ENCODE measurements at regions not wholly inside any gene's neighbourhood (a gene's known extent, or its start where the extent isn't known, plus 50 kb on each side); places are given as distances from the start of the nearest gene placed in this dataset.

DNA sequence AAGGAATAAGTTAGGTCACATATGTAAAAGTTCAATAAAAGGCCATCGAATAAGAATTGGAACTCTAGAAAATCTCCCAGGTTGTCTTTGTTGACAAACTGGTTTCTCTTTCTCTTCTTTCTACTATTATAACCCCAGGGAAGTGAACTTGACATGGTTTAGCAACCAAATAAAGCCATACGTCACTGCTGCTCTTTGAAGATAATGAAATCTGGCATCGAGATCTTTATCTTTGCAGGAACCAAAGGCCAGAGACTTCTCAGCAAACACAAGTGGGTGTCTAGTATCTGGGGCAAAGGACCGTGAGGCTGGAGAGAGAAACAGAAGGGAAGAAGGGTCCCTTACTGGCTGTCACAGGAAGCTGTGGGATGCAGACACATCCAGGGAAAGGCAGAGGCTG lies 286.7 kb upstream of the CDYL start:
- no peaks in the 10 kb centered on the region for H3K36me3 ChIP-seq
- no peak overlapping the region for H3K4me3 ChIP-seq
- intact Hi-C loops (cut with DNase I), result no loop called here
- 78% methylated on average over 4 of the region's 4 CpGs for WGBS
- TF ChIP-seq POLR2A (IDR thresholded peaks at IDR 0.05; ENCODE audit: low read depth) (no peak), POLR2AphosphoS5 (IDR thresholded peaks at IDR 0.05) (no peak), EP300 (IDR thresholded peaks at IDR 0.05) (no peak)
- TF ChIP-seq, protein P1, sequence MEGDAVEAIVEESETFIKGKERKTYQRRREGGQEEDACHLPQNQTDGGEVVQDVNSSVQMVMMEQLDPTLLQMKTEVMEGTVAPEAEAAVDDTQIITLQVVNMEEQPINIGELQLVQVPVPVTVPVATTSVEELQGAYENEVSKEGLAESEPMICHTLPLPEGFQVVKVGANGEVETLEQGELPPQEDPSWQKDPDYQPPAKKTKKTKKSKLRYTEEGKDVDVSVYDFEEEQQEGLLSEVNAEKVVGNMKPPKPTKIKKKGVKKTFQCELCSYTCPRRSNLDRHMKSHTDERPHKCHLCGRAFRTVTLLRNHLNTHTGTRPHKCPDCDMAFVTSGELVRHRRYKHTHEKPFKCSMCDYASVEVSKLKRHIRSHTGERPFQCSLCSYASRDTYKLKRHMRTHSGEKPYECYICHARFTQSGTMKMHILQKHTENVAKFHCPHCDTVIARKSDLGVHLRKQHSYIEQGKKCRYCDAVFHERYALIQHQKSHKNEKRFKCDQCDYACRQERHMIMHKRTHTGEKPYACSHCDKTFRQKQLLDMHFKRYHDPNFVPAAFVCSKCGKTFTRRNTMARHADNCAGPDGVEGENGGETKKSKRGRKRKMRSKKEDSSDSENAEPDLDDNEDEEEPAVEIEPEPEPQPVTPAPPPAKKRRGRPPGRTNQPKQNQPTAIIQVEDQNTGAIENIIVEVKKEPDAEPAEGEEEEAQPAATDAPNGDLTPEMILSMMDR (IDR thresholded peaks at IDR 0.05), result no peak
- no peak overlapping the region for H3K27ac ChIP-seq (replicated peaks in 1 of 4)
- no peaks in the 10 kb centered on the region for H3K27me3 ChIP-seq
- H3K4me1 ChIP-seq, result no peaks in the 10 kb centered on the region
- H3K9me3 ChIP-seq, result peaks cover 0 to 26% (median 17%) of the 10 kb centered on the region in 4 donors
- no peak for DNase-seq (ENCODE audit: extremely low spot score)

DNA sequence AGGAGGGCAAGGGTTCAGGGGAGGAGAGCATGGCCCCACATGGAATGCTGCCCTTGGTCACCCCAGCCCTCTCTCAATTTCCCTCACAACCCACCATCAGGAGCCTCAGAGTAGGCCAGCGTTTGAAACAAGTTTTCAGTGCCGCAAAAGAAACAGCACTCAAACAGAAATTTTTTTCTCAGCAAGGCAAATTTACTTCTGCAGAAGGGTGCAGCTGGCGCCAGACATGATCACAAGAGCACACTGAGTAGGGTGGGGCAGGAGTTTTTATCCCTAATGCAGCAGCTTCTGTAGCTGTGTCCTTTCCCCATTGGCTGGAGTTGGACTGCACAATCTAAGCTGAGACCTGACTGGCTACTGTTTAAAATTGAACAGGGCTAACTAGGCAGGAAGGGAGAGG lies 287.8 kb upstream of the CDYL start:
- H3K36me3 ChIP-seq, result no peaks in the 10 kb centered on the region
- H3K4me1 ChIP-seq, result no peaks in the 10 kb centered on the region
- no peak for DNase-seq (ENCODE audit: extremely low spot score)
- no peak overlapping the region for H3K4me3 ChIP-seq
- intact Hi-C loops (cut with DNase I), result no loop called here
- H3K9me3 ChIP-seq, result peaks cover 0 to 26% (median 17%) of the 10 kb centered on the region in 4 donors
- no peak for TF ChIP-seq EP300 (IDR thresholded peaks at IDR 0.05)
- TF ChIP-seq, protein P1 (IDR thresholded peaks at IDR 0.05), result no peak
- no peaks in the 10 kb centered on the region for H3K27me3 ChIP-seq
- 94% methylated on average over 3 of the region's 3 CpGs for WGBS
- H3K27ac ChIP-seq (replicated peaks in 1 of 4), result no peak overlapping the region

DNA sequence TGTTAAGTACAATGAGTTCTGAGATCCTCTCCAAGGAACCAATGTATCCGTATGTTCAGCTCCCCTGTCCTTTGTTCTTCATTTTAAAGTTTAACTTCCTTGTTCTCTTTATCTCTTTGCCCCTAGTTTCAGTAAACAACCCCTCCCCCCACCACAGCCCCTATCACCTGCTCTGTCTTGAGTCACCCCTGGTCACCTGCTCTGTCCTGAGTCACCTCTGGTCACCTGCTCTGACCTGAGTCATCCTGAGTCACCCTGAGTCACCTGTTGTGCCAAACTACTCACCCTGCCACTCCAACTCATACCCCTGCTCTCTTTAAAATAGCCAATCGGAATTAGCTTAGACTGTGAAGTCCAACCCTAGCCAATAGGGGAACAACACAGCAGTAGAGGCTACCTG lies 288.7 kb upstream of the CDYL start:
- WGBS, result 90% methylated on average over 2 of the region's 2 CpGs
- Histone ChIP-seq H3K4me3 (no peak overlapping the region), H3K4me1 (no peaks in the 10 kb centered on the region), H3K27me3 (no peaks in the 10 kb centered on the region), H3K27ac (replicated peaks in 1 of 4) (no peak overlapping the region), H3K9me3 (peaks cover 0 to 26% (median 17%) of the 10 kb centered on the region in 4 donors), H3K36me3 (no peaks in the 10 kb centered on the region)
- TF ChIP-seq POLR2AphosphoS5 (IDR thresholded peaks at IDR 0.05), result no peak
- no peak for TF ChIP-seq EP300 (IDR thresholded peaks at IDR 0.05)
- no peak for TF ChIP-seq POLR2A (IDR thresholded peaks at IDR 0.05; ENCODE audit: low read depth)
- TF ChIP-seq, protein P1 (IDR thresholded peaks at IDR 0.05), result no peak
- intact Hi-C loops (cut with DNase I), result no loop called here
- DNase-seq (ENCODE audit: extremely low spot score), result no peak

DNA sequence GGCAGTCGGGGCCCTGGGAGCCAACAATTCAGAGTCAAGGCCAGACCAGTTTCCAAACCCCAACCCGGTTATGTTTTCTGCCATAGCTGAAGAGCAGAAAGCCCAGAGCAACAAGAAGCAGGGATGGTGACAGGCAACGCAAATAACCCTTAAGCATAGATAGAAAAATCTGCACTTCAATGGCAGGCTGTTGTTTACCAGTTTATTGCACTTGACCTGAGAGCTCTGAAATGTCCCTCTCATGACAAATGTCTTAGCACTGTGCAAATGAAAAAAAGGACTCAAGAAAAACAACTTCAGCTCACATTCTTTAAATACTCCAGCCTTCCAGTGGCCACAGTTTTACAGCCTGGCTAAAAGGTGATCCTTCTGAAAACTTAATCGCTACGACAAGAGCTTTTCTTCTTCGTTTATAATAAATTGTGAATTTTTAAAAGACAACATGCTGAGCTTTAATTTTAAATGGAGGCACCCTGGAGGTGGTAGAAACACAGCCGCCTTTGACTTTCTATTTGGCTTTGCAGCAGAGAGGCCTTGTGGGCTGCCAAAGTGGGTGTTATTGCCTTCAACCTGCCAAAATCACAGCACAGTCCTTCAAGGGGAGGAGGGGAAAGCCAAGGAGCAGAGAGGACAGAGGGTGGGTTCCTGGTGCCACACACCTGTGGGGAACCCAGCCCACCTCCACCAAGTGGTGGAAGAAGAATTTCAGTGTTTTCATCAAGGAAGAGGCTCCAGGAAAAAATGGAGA lies 289.5 kb upstream of the CDYL start:
- 73% methylated on average over 7 of the region's 7 CpGs for WGBS
- no peak overlapping the region for H3K27ac ChIP-seq (replicated peaks in 1 of 4)
- peaks cover 0 to 26% (median 17%) of the 10 kb centered on the region in 4 donors for H3K9me3 ChIP-seq
- no peaks in the 10 kb centered on the region for H3K4me1 ChIP-seq
- H3K4me3 ChIP-seq, result no peak overlapping the region
- no peaks in the 10 kb centered on the region for H3K27me3 ChIP-seq
- no peak for TF ChIP-seq POLR2AphosphoS5 (IDR thresholded peaks at IDR 0.05)
- TF ChIP-seq EP300 (IDR thresholded peaks at IDR 0.05), result no peak
- no peak for TF ChIP-seq POLR2A (IDR thresholded peaks at IDR 0.05; ENCODE audit: low read depth)
- TF ChIP-seq, protein P1 (IDR thresholded peaks at IDR 0.05), result no peak
- no peaks in the 10 kb centered on the region for H3K36me3 ChIP-seq
- no peak for DNase-seq (ENCODE audit: extremely low spot score)
- intact Hi-C loops (cut with DNase I), result no loop called here

DNA sequence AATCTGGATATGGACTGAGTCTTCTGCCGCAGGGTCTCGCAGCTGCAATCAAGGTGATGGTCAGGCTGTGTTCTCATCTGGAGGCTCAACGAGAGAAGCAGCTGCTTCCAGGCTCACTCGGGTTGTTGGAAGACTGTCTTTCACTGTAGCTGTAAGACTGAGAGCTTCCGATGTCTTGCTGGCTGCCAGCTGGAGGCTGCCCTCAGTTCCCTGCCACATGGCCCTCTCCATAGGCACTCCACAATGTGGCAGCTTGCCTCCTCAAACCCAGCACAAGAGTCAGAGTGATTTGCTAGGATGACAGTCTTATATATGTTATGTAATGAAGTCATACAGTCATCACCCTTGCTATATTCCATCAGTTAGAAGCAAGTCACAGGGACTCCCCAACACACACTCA lies 290.5 kb upstream of the CDYL start:
- no peak overlapping the region for H3K27ac ChIP-seq (replicated peaks in 1 of 4)
- TF ChIP-seq POLR2A (IDR thresholded peaks at IDR 0.05; ENCODE audit: low read depth), result no peak
- no peaks in the 10 kb centered on the region for H3K4me1 ChIP-seq
- no peak overlapping the region for H3K4me3 ChIP-seq
- peaks cover 0 to 26% (median 17%) of the 10 kb centered on the region in 4 donors for H3K9me3 ChIP-seq
- intact Hi-C loops (cut with DNase I), result no loop called here
- H3K36me3 ChIP-seq, result no peaks in the 10 kb centered on the region
- WGBS, result 93% methylated on average over 5 of the region's 5 CpGs
- DNase-seq (ENCODE audit: extremely low spot score), result no peak
- H3K27me3 ChIP-seq, result no peaks in the 10 kb centered on the region
